K562 (cell line): ENCODE measurements at regions not wholly inside any gene's neighbourhood (a gene's known extent, or its start where the extent isn't known, plus 50 kb on each side); places are given as distances from the start of the nearest gene placed in this dataset.
A peak's percentile ranks its signal among the peaks of the same experiment; 100 is the strongest.
"Not testable (repeated sequence)": the region's sequence is repeated elsewhere in the genome, so short reads cannot be mapped to it uniquely, and the experiment has no call there.

Source experiments
- ATAC-seq: fragments of 200-7000 bp; cut with Tn5 transposase; 3 replicates; pipeline ENCODE4 v1.9.1; 2020; ENCODE audit warnings: moderate library complexity
- BruUV-seq: library from RNA; stranded (reverse); fragments of 400-500 nt; replicated peaks from 2 replicates; lab custom pipeline; 2021; lab: Mats Ljungman, UMichigan
- CTCF ChIA-PET: fragments of 300-600 bp; formaldehyde crosslinking; extraction: SDS; loops from one replicate; lab custom pipeline; 2021; ENCODE audit warnings: low intra/inter-chr PET ratio; lab: Yijun Ruan, JAX
- POLR2A ChIA-PET: fragments of 300-600, 350-650 bp; sonication (Branson Sonifier 250); formaldehyde crosslinking; extraction: SDS; loops from one replicate; lab custom pipeline; 2021; ENCODE audit warnings: antibody characterized with exemption, inconsistent platforms; lab: Yijun Ruan, JAX
- DNase-seq, 4 experiments: peaks; one replicate each; pipeline versions ENCODE4 v3.0.0 to v3.0.0-alpha.2; 2011 to 2018; ENCODE audit warnings: low spot score in 3 of 4, mixed read lengths in 3 of 4; ENCODE audit errors: extremely low read depth in 1 of 4
- FAIRE-seq: peaks from 2 replicates; lab custom pipeline; 2011; peaks lifted over from hg19 to GRCh38; lab: Jason Lieb, UNC
- H2AFZ ChIP-seq: 2 replicates; pipeline ENCODE4 v1.6.0; 2011; ENCODE audit warnings: low read depth, low read length, control low read depth, inconsistent platforms
- H3K27ac ChIP-seq: fragments of 200-600 bp; 3 replicates; pipeline ENCODE4 v1.8.0; 2011; ENCODE audit warnings: low read depth, mild to moderate bottlenecking, control low read depth, inconsistent platforms, low read length, moderate library complexity, mixed read lengths; ENCODE audit errors: extremely low read depth
- H3K27me3 ChIP-seq, 2 experiments: fragments of 300-600 bp in 1 of 2; 2 replicates in 1 of 2; 3 replicates in 1 of 2; pipeline versions ENCODE4 v1.6.0 to v1.8.0; 2011; ENCODE audit warnings: inconsistent platforms in 2 of 2, low read length in 2 of 2, mild to moderate bottlenecking in 1 of 2, mixed read lengths in 1 of 2, moderate library complexity in 1 of 2; ENCODE audit not compliant: control insufficient read depth in 2 of 2, insufficient read depth in 2 of 2
- H3K36me3 ChIP-seq: fragments of 300-600 bp; 3 replicates; pipeline ENCODE4 v1.8.0; 2011; ENCODE audit warnings: mild to moderate bottlenecking, low read length, inconsistent platforms; ENCODE audit not compliant: control insufficient read depth, insufficient read depth
- H3K4me1 ChIP-seq, 2 experiments: fragments of 200-600 bp in 1 of 2; replicated peaks in 1 of 2; 2 replicates in 1 of 2; 3 replicates in 1 of 2; pipeline versions ENCODE4 v1.5.1 to v1.8.0; 2011; ENCODE audit warnings: inconsistent platforms in 2 of 2, low read length in 2 of 2, mild to moderate bottlenecking in 1 of 2, mixed read lengths in 1 of 2, moderate library complexity in 1 of 2; ENCODE audit not compliant: control insufficient read depth in 2 of 2, insufficient read depth in 2 of 2
- H3K4me2 ChIP-seq: 2 replicates; pipeline ENCODE4 v1.6.1; 2011; ENCODE audit warnings: low read length, control low read depth, inconsistent platforms, mixed read lengths; ENCODE audit not compliant: insufficient read depth
- H3K4me3 ChIP-seq: fragments of 200-600 bp; sonication (generic), shearing (Covaris generic); 2 replicates; pipeline ENCODE4 v1.5.1; 2016; ENCODE audit warnings: control low read depth, inconsistent platforms
- H3K79me2 ChIP-seq: fragments of 200-600 bp; 3 replicates; pipeline ENCODE4 v1.8.0; 2011; ENCODE audit warnings: low read length, inconsistent platforms; ENCODE audit not compliant: control insufficient read depth, insufficient read depth
- H3K9ac ChIP-seq, 2 experiments: 2 replicates each; pipeline versions ENCODE4 v1.6.0 to v1.6.1; 2011; ENCODE audit warnings: low read depth in 2 of 2, low read length in 2 of 2, control low read depth in 1 of 2, inconsistent platforms in 1 of 2, mild to moderate bottlenecking in 1 of 2, mixed read lengths in 1 of 2; ENCODE audit not compliant: insufficient read depth in 1 of 2
- H3K9me1 ChIP-seq: one replicate; pipeline ENCODE4 v1.6.0; 2011; ENCODE audit warnings: inconsistent platforms, mild to moderate bottlenecking, low read length, moderate library complexity; ENCODE audit not compliant: control insufficient read depth, insufficient read depth
- H3K9me3 ChIP-seq: replicated peaks from 2 replicates; pipeline ENCODE4 v1.5.1; 2011; ENCODE audit warnings: low read depth, low read length, inconsistent platforms; ENCODE audit not compliant: control insufficient read depth, insufficient read depth
- H4K20me1 ChIP-seq: replicated peaks from 2 replicates; pipeline ENCODE4 v1.6.1; 2011; ENCODE audit warnings: low read length, inconsistent platforms, mixed read lengths; ENCODE audit not compliant: control insufficient read depth, insufficient read depth
- whole genome bisulfite sequencing: fragments of 100-300 bp; shearing (Covaris generic); methylation state at CpG from one replicate; pipeline ENCODE4 v1.1.6; 2016; ENCODE audit warnings: low coverage, mixed read lengths; ENCODE audit not compliant: insufficient coverage; ENCODE audit errors: missing lambda C conversion rate; 5-methylcytosine and 5-hydroxymethylcytosine counted together
- in situ Hi-C: fragments of 300-500 bp; cut with MboI; formaldehyde crosslinking; loops from 4 replicates; pipeline ENCODE4 v1.15.0; 2018; ENCODE audit warnings: inconsistent platforms, mixed read lengths
- intact Hi-C: fragments of 100-400 bp; cut with micrococcal nuclease; formaldehyde crosslinking; loops from 2 replicates; pipeline ENCODE4 v1.14.2; 2022

DNA sequence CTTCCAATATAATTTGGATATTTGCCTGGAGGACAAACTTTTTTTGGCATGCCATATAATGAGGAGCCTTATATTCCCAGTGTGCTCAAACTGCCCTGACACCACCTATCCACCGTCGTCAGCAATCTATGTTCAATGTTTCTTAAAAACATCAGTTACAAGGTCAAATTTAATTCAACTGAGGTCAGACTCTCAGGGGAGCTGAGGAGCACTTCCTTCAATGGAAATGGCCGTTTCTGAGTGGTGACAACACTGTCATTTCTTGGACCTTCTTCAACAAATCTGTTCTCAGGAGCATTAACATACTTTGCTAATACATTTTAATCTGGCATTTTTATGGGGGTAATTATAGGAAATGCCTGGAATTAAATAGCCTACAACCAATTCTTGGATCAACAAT, 90.8 kb upstream of the FBXO28 start:
- H3K9me3 ChIP-seq, CTCF ChIA-PET, FAIRE-seq, H3K79me2 ChIP-seq, H3K27ac ChIP-seq, H3K9me1 ChIP-seq, H3K36me3 ChIP-seq, DNase-seq, BruUV-seq, H2AFZ ChIP-seq, ATAC-seq, in situ Hi-C loops, H3K4me2 ChIP-seq, POLR2A ChIA-PET, H4K20me1 ChIP-seq, H3K27me3 ChIP-seq, intact Hi-C loops, H3K9ac ChIP-seq, H3K4me3 ChIP-seq, H3K4me1 ChIP-seq: not testable (repeated sequence)
- 8% methylated on average over 3 of the region's 3 CpGs for WGBS

DNA sequence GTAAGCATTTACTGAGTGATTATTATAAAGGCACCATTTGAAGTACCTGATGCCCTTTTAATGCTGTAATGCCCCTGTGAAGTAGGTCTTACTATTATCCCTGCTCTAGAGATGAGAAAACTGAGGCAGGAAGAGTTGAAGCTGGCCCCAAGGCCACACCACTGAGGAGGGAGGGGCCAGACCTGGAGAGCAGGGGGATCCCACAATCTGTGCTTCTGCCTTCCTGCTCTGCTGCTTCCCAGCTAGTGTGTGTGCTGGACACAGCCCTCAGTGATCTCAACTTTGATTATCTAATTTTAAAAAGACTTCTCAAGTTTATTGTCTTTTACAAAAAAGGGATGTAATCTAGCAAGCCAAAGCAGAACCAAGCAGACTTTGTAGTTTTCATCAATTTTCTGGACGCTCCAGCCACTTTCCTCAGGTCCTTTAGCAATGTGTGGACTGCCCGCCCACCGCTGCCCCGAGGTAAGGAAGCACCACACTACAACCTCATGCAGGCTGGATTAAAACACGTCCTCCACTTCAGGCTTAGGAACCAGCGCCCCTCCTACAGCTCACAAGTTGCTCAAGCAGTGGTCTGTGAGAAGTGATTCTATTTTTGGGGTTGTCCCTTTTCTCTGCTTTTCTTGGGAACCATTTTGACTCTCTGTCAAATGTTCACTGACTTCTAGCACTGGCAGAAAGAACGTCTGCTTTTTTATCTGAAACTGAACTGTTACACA, 91.5 kb upstream of the FBXO28 start:
- FAIRE-seq, H3K79me2 ChIP-seq, H3K9ac ChIP-seq, DNase-seq, BruUV-seq, H3K4me1 ChIP-seq, H3K36me3 ChIP-seq, intact Hi-C loops, H3K4me2 ChIP-seq, H4K20me1 ChIP-seq, CTCF ChIA-PET, H3K27me3 ChIP-seq, POLR2A ChIA-PET, H2AFZ ChIP-seq, in situ Hi-C loops, H3K9me3 ChIP-seq, H3K9me1 ChIP-seq, H3K27ac ChIP-seq, H3K4me3 ChIP-seq: not testable (repeated sequence)
- 27% methylated on average over 6 of the region's 7 CpGs for WGBS
- ATAC-seq, result peak; percentile 69

DNA sequence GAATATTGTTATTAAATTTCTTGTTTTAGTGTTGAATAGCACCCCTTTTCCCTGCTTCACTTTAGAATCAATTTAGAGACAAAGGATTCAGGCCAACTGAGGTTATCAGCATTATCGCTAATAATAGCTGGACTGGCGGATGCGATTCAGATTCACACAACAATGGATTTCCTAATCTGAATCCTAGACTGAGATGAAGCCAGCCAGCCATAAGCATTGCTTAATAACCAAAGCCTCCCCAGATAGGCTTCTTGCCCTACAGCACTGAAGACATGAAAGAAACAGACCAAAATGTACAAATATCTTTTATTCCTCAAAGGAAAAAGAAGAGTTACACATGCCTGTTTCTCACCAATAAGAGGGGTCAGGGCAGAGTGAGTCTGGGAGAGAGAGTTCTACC, 94.0 kb upstream of the FBXO28 start:
- H4K20me1 ChIP-seq, intact Hi-C loops, CTCF ChIA-PET, FAIRE-seq, POLR2A ChIA-PET, H3K9me1 ChIP-seq, H3K4me3 ChIP-seq, H3K9ac ChIP-seq, H3K4me1 ChIP-seq, H3K36me3 ChIP-seq, in situ Hi-C loops, DNase-seq, H3K4me2 ChIP-seq, H3K9me3 ChIP-seq, BruUV-seq, H3K27ac ChIP-seq, H2AFZ ChIP-seq, H3K79me2 ChIP-seq, H3K27me3 ChIP-seq, ATAC-seq: not testable (repeated sequence)
- WGBS, result no CpG with 5 or more reads among the region's 3 CpGs

DNA sequence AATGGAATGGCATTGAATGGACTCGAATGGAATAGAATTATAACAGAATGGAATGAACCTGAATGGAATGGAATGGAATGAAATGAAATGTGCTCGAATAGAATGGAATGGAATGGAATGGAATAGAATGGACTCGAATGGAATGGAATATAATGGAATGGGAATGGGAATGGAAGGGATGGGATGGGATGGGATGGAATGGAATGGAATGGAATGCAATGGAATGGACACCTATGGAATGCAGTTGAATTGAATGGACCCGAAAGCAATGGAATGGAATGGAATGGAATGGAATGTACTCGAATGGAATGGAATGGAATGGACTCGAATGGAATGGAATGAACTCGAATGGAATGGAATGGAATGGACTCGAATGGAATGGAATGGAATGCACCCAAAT, 98.1 kb upstream of the FBXO28 start:
- H3K9ac ChIP-seq, H2AFZ ChIP-seq, FAIRE-seq, H3K79me2 ChIP-seq, H3K4me3 ChIP-seq, H3K27me3 ChIP-seq, POLR2A ChIA-PET, H3K4me2 ChIP-seq, H3K36me3 ChIP-seq, CTCF ChIA-PET, intact Hi-C loops, H3K9me1 ChIP-seq, DNase-seq, BruUV-seq, H3K4me1 ChIP-seq, H4K20me1 ChIP-seq, H3K27ac ChIP-seq, in situ Hi-C loops, ATAC-seq: not testable (repeated sequence)
- WGBS, result 79% methylated on average over 8 of the region's 8 CpGs
- H3K9me3 ChIP-seq, result peaks cover 23% of the 10 kb centered on the region
